ENCODE measurements at regions not wholly inside any gene's neighbourhood (a gene's known extent, or its start where the extent isn't known, plus 50 kb on each side); places are given as distances from the start of the nearest gene placed in this dataset.

- TF ChIP-seq, protein P1, sequence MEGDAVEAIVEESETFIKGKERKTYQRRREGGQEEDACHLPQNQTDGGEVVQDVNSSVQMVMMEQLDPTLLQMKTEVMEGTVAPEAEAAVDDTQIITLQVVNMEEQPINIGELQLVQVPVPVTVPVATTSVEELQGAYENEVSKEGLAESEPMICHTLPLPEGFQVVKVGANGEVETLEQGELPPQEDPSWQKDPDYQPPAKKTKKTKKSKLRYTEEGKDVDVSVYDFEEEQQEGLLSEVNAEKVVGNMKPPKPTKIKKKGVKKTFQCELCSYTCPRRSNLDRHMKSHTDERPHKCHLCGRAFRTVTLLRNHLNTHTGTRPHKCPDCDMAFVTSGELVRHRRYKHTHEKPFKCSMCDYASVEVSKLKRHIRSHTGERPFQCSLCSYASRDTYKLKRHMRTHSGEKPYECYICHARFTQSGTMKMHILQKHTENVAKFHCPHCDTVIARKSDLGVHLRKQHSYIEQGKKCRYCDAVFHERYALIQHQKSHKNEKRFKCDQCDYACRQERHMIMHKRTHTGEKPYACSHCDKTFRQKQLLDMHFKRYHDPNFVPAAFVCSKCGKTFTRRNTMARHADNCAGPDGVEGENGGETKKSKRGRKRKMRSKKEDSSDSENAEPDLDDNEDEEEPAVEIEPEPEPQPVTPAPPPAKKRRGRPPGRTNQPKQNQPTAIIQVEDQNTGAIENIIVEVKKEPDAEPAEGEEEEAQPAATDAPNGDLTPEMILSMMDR (conservative IDR thresholded peaks at IDR 0.05; ENCODE audit: low read depth in 2 of 2): no peak
- TF ChIP-seq EZH2 (IDR thresholded peaks at IDR 0.05; ENCODE audit: low read depth, unreplicated experiment) (no peak), EZH2phosphoT487 (IDR thresholded peaks at IDR 0.05; ENCODE audit: unreplicated experiment) (no peak), CREB1 (CRISPR knock-in tag; IDR thresholded peaks at IDR 0.05; ENCODE audit: low read depth) (no peak), POLR2AphosphoS5 (IDR thresholded peaks at IDR 0.05; ENCODE audit: low read depth) (no peak), ZNF331 (CRISPR knock-in tag; IDR thresholded peaks at IDR 0.05; ENCODE audit: low read depth) (no peak), ZNF114 (CRISPR knock-in tag; IDR thresholded peaks at IDR 0.05) (no peak)
- TF ChIP-seq, protein P2, sequence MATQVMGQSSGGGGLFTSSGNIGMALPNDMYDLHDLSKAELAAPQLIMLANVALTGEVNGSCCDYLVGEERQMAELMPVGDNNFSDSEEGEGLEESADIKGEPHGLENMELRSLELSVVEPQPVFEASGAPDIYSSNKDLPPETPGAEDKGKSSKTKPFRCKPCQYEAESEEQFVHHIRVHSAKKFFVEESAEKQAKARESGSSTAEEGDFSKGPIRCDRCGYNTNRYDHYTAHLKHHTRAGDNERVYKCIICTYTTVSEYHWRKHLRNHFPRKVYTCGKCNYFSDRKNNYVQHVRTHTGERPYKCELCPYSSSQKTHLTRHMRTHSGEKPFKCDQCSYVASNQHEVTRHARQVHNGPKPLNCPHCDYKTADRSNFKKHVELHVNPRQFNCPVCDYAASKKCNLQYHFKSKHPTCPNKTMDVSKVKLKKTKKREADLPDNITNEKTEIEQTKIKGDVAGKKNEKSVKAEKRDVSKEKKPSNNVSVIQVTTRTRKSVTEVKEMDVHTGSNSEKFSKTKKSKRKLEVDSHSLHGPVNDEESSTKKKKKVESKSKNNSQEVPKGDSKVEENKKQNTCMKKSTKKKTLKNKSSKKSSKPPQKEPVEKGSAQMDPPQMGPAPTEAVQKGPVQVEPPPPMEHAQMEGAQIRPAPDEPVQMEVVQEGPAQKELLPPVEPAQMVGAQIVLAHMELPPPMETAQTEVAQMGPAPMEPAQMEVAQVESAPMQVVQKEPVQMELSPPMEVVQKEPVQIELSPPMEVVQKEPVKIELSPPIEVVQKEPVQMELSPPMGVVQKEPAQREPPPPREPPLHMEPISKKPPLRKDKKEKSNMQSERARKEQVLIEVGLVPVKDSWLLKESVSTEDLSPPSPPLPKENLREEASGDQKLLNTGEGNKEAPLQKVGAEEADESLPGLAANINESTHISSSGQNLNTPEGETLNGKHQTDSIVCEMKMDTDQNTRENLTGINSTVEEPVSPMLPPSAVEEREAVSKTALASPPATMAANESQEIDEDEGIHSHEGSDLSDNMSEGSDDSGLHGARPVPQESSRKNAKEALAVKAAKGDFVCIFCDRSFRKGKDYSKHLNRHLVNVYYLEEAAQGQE (IDR thresholded peaks at IDR 0.05; ENCODE audit: unreplicated experiment): no peak
These were observed 361.3 kb downstream of the TMEM121 start for GRCh38 chr14:105887692-105888091.
